ENCODE measurements at regions not wholly inside any gene's neighbourhood (a gene's known extent, or its start where the extent isn't known, plus 50 kb on each side); places are given as distances from the start of the nearest gene placed in this dataset.

DNA sequence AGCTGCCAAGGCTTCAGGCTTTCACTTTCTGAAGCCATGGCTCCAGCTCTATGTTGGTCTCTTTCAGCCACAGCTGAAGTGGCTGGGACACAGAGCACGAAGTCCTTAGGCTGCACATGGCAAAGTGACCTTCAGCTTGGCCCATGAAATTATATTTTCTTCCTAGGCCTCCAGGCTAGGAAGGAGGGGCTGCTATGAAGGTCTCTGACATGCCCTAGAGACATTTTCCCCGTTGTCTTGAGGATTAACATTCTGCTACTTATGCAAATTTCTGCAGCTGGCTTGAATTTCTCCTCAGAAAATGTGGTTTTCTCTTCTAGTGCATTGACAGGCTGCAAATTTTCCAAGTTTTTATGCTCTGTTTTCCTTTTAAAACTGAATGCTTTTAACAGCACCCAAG, 99.8 kb upstream of the KCNIP4 start:
- no peaks in the 10 kb centered on the region for H3K27me3 Mint-ChIP-seq (ENCODE audit: insufficient read depth, unreplicated experiment)
- POLR2A ChIA-PET, result no interaction called here

DNA sequence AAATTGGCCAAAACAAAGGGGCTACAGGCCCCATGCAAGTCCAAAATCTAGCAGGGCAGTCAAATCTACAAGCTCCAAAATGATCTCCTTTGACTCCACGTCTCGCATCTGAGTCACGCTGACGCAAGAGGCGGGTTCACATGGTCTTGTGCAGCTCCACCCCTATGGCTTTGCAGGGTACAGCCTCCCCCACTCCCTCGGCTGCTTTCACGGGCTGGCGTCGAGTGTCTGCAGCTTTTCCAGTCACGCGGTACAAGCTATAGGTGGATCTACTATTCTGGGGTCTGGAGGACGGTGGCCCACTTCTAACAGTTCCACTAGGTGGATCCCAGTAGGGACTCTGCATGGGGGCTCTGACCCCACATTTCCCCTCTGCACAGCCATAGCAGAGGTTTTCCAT, 99.2 kb upstream of the KCNIP4 start:
- Histone ChIP-seq H3K4me3 (ENCODE audit: low read depth, low read length) (no peak overlapping the region), H3K27me3 (replicated peaks; ENCODE audit: control insufficient read depth, insufficient read depth, low read length) (no peaks in the 10 kb centered on the region), H3K9me3 (no peaks in the 10 kb centered on the region), H3K4me1 (no peaks in the 10 kb centered on the region), H3K36me3 (ENCODE audit: control insufficient read depth, insufficient read depth, low read length) (no peaks in the 10 kb centered on the region)
- DNase-seq, result no peak
- Mint-ChIP-seq H3K27ac (ENCODE audit: unreplicated experiment) (no peak overlapping the region), H3K4me1 (ENCODE audit: low read depth, unreplicated experiment) (no peaks in the 10 kb centered on the region), H3K36me3 (ENCODE audit: insufficient read depth, unreplicated experiment) (no peaks in the 10 kb centered on the region), H3K4me3 (ENCODE audit: unreplicated experiment) (no peak overlapping the region), H3K27me3 (ENCODE audit: insufficient read depth, unreplicated experiment) (no peaks in the 10 kb centered on the region), H3K9me3 (ENCODE audit: unreplicated experiment) (no peaks in the 10 kb centered on the region)
- ChIA-PET CTCF (no interaction called here), POLR2A (no interaction called here)
- no TSS peak for BruUV-seq (replicated peaks)
- intact Hi-C loops (cut with micrococcal nuclease; ENCODE audit: unreplicated experiment), result no loop called here
- TF ChIP-seq, protein P1, sequence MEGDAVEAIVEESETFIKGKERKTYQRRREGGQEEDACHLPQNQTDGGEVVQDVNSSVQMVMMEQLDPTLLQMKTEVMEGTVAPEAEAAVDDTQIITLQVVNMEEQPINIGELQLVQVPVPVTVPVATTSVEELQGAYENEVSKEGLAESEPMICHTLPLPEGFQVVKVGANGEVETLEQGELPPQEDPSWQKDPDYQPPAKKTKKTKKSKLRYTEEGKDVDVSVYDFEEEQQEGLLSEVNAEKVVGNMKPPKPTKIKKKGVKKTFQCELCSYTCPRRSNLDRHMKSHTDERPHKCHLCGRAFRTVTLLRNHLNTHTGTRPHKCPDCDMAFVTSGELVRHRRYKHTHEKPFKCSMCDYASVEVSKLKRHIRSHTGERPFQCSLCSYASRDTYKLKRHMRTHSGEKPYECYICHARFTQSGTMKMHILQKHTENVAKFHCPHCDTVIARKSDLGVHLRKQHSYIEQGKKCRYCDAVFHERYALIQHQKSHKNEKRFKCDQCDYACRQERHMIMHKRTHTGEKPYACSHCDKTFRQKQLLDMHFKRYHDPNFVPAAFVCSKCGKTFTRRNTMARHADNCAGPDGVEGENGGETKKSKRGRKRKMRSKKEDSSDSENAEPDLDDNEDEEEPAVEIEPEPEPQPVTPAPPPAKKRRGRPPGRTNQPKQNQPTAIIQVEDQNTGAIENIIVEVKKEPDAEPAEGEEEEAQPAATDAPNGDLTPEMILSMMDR (IDR thresholded peaks at IDR 0.05; ENCODE audit: insufficient read depth in 1 of 2, low read depth in 1 of 2, low read length in 1 of 2, severe bottlenecking in 1 of 2, unreplicated experiment in 1 of 2), result no peak

More for the DNA sequence above, 99.8 kb upstream of the KCNIP4 start:
- CTCF ChIA-PET, result no interaction called here
- no peaks in the 10 kb centered on the region for H3K4me1 Mint-ChIP-seq (ENCODE audit: low read depth, unreplicated experiment)
- TF ChIP-seq, protein P1 (IDR thresholded peaks at IDR 0.05; ENCODE audit: insufficient read depth in 1 of 2, low read depth in 1 of 2, low read length in 1 of 2, severe bottlenecking in 1 of 2, unreplicated experiment in 1 of 2), result no peak
- Histone ChIP-seq H3K4me3 (ENCODE audit: low read depth, low read length) (no peak overlapping the region), H3K9me3 (no peaks in the 10 kb centered on the region), H3K4me1 (no peaks in the 10 kb centered on the region), H3K27me3 (replicated peaks; ENCODE audit: control insufficient read depth, insufficient read depth, low read length) (no peaks in the 10 kb centered on the region), H3K36me3 (ENCODE audit: control insufficient read depth, insufficient read depth, low read length) (no peaks in the 10 kb centered on the region)
- no peak overlapping the region for H3K4me3 Mint-ChIP-seq (ENCODE audit: unreplicated experiment)
- DNase-seq, result no peak
- no peak overlapping the region for H3K27ac Mint-ChIP-seq (ENCODE audit: unreplicated experiment)
- intact Hi-C loops (cut with micrococcal nuclease; ENCODE audit: unreplicated experiment), result no loop called here
- no peaks in the 10 kb centered on the region for H3K36me3 Mint-ChIP-seq (ENCODE audit: insufficient read depth, unreplicated experiment)
- no TSS peak for BruUV-seq (replicated peaks)
- H3K9me3 Mint-ChIP-seq (ENCODE audit: unreplicated experiment), result no peaks in the 10 kb centered on the region

DNA sequence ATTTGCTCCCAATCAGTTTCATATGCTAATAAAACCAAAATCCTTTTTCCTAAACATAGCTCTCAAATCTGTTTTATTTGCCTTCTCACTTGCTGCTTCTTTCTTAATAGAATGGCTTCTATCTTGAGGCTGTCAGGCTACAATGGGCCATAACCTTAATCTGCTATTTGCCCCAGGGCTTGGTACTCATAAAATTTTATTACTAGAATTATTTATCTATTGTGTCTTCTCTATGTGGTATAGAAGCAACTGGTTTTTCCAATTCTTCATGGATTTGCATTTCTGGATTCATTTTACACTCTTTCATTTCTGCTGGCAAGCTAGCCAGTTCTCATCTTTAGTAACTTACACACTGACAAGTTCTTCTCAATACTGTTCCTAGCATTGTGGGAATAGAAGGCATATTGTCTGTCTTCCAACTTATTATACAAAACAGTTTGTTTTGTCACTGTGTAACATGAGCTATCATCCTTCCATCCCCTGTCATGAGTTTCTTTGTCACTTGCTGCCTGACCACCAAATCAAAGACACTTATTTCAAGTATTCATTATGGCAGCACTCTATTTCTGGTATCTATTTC, 96.6 kb upstream of the KCNIP4 start:
- no peak overlapping the region for H3K4me3 ChIP-seq (ENCODE audit: low read depth, low read length)
- Mint-ChIP-seq H3K9me3 (ENCODE audit: unreplicated experiment) (no peaks in the 10 kb centered on the region), H3K27ac (ENCODE audit: unreplicated experiment) (no peak overlapping the region), H3K36me3 (ENCODE audit: insufficient read depth, unreplicated experiment) (no peaks in the 10 kb centered on the region), H3K27me3 (ENCODE audit: insufficient read depth, unreplicated experiment) (no peaks in the 10 kb centered on the region), H3K4me3 (ENCODE audit: unreplicated experiment) (no peak overlapping the region), H3K4me1 (ENCODE audit: low read depth, unreplicated experiment) (no peaks in the 10 kb centered on the region)
- BruUV-seq (replicated peaks), result no TSS peak
- intact Hi-C loops (cut with micrococcal nuclease; ENCODE audit: unreplicated experiment), result no loop called here
- H3K27me3 ChIP-seq (replicated peaks; ENCODE audit: control insufficient read depth, insufficient read depth, low read length), result no peaks in the 10 kb centered on the region
- ChIA-PET POLR2A (no interaction called here), CTCF (no interaction called here)
- H3K36me3 ChIP-seq (ENCODE audit: control insufficient read depth, insufficient read depth, low read length), result no peaks in the 10 kb centered on the region
- TF ChIP-seq, protein P1 (IDR thresholded peaks at IDR 0.05; ENCODE audit: insufficient read depth in 1 of 2, low read depth in 1 of 2, low read length in 1 of 2, severe bottlenecking in 1 of 2, unreplicated experiment in 1 of 2), result no peak
- no peaks in the 10 kb centered on the region for H3K9me3 ChIP-seq
- H3K4me1 ChIP-seq, result no peaks in the 10 kb centered on the region
- no peak for DNase-seq
